Prostate gland (tissue), 2 donors: ENCODE measurements at regions not wholly inside any gene's neighbourhood (a gene's known extent, or its start where the extent isn't known, plus 50 kb on each side); places are given as distances from the start of the nearest gene placed in this dataset.

Experiments
- POLR2A ChIP-seq: fragments of 450-650 bp; IDR thresholded peaks from one replicate; pipeline ENCODE4 v1.6.1; 2016; ENCODE audit warnings: antibody characterized with exemption, mild to moderate bottlenecking
- TF ChIP-seq, protein P1 (sequence below), 4 experiments: fragments of 200-600 bp in 2 of 4; fragments of 450-650 bp in 2 of 4; sonication (generic) in 2 of 4; IDR thresholded peaks; 1 replicate in 3 of 4; 2 replicates in 1 of 4; pipeline ENCODE4 v1.5.1; 2016 to 2019; ENCODE audit warnings: antibody characterized with exemption in 4 of 4, mild to moderate bottlenecking in 2 of 4, moderate library complexity in 2 of 4

DNA sequence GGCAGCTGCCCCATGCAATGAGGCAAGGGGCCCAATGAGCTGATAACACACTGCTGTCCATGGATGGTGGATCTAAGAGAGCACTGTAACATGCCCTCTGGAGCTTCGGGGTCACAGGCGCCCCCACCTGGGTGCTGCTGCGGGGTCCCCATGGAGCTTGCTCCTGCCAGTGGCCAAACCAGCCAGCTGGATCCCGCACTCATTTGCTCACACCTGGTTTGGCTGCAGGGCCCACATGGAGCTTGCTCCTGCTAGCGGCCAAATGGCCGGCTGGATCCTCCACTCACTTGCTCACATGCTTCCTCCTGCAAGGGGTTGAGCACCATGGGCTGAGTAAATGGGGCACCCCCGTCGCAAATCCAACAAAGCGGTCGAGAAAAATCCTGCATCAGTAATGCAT lies 68.3 kb upstream of the ARL15 start:
- TF ChIP-seq, protein P1, sequence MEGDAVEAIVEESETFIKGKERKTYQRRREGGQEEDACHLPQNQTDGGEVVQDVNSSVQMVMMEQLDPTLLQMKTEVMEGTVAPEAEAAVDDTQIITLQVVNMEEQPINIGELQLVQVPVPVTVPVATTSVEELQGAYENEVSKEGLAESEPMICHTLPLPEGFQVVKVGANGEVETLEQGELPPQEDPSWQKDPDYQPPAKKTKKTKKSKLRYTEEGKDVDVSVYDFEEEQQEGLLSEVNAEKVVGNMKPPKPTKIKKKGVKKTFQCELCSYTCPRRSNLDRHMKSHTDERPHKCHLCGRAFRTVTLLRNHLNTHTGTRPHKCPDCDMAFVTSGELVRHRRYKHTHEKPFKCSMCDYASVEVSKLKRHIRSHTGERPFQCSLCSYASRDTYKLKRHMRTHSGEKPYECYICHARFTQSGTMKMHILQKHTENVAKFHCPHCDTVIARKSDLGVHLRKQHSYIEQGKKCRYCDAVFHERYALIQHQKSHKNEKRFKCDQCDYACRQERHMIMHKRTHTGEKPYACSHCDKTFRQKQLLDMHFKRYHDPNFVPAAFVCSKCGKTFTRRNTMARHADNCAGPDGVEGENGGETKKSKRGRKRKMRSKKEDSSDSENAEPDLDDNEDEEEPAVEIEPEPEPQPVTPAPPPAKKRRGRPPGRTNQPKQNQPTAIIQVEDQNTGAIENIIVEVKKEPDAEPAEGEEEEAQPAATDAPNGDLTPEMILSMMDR (IDR thresholded peaks at IDR 0.05) = no peak
- no peak for TF ChIP-seq POLR2A
